ENCODE measurements at regions not wholly inside any gene's neighbourhood (a gene's known extent, or its start where the extent isn't known, plus 50 kb on each side); places are given as distances from the start of the nearest gene placed in this dataset.
A peak's percentile ranks its signal among the peaks of the same experiment; 100 is the strongest.

- TF ChIP-seq ZNF407 (CRISPR knock-in tag; IDR thresholded peaks at IDR 0.05; ENCODE audit: not compliant biosample characterization) (no peak), ZNF891 (CRISPR knock-in tag; IDR thresholded peaks at IDR 0.05) (no peak), ZNF543 (CRISPR knock-in tag; IDR thresholded peaks at IDR 0.05) (no peak), ZNF232 (CRISPR knock-in tag; IDR thresholded peaks at IDR 0.05; ENCODE audit: borderline replicate concordance) (no peak), SIN3A (IDR thresholded peaks at IDR 0.05; ENCODE audit: borderline replicate concordance, low read depth, low read length) (no peak), ZNF777 (CRISPR knock-in tag; IDR thresholded peaks at IDR 0.05) (0 out of 2 replicates have a peak, but pooled peaks have one; percentile 27), ZNF614 (CRISPR knock-in tag; IDR thresholded peaks at IDR 0.05; ENCODE audit: borderline replicate concordance) (peak; percentile 25; the same call in 1 of the 2 replicates), FOXA3 (CRISPR knock-in tag; IDR thresholded peaks at IDR 0.05) (peak; percentile 21; the same call in 1 of the 2 replicates), MED1 (CRISPR knock-in tag; IDR thresholded peaks at IDR 0.05) (peak; percentile 37; the same call in 1 of the 2 replicates), THRA (CRISPR knock-in tag; IDR thresholded peaks at IDR 0.05; ENCODE audit: borderline replicate concordance) (no peak), ZNF644 (CRISPR knock-in tag; IDR thresholded peaks at IDR 0.05; ENCODE audit: low read depth) (no peak), CEBPG (CRISPR knock-in tag; IDR thresholded peaks at IDR 0.05) (no peak), ZNF883 (CRISPR knock-in tag; IDR thresholded peaks at IDR 0.05; ENCODE audit: not compliant biosample characterization) (no peak)
- TF ChIP-seq, protein P1, sequence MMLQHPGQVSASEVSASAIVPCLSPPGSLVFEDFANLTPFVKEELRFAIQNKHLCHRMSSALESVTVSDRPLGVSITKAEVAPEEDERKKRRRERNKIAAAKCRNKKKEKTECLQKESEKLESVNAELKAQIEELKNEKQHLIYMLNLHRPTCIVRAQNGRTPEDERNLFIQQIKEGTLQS (CRISPR knock-in tag; IDR thresholded peaks at IDR 0.05) = no peak
- TF ChIP-seq, protein P2, sequence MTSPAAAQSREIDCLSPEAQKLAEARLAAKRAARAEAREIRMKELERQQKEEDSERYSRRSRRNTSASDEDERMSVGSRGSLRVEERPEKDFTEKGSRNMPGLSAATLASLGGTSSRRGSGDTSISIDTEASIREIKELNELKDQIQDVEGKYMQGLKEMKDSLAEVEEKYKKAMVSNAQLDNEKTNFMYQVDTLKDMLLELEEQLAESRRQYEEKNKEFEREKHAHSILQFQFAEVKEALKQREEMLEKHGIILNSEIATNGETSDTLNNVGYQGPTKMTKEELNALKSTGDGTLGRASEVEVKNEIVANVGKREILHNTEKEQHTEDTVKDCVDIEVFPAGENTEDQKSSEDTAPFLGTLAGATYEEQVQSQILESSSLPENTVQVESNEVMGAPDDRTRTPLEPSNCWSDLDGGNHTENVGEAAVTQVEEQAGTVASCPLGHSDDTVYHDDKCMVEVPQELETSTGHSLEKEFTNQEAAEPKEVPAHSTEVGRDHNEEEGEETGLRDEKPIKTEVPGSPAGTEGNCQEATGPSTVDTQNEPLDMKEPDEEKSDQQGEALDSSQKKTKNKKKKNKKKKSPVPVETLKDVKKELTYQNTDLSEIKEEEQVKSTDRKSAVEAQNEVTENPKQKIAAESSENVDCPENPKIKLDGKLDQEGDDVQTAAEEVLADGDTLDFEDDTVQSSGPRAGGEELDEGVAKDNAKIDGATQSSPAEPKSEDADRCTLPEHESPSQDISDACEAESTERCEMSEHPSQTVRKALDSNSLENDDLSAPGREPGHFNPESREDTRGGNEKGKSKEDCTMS (CRISPR knock-in tag; conservative IDR thresholded peaks at IDR 0.05) = no peak
Observed at GRCh38 chr6:27547157-27548075, 74.5 kb upstream of the ZNF184 start (continued).

All from HepG2 (cell line).